GM19397 (cell line): ENCODE measurements at regions not wholly inside any gene's neighbourhood (a gene's known extent, or its start where the extent isn't known, plus 50 kb on each side); places are given as distances from the start of the nearest gene placed in this dataset.

Experiments
- ATAC-seq: cut with Tn5 transposase; IDR thresholded peaks from one replicate; pipeline ENCODE4 v1.9.1; 2021; ENCODE audit warnings: mild to moderate bottlenecking, moderate library complexity; ENCODE audit not compliant: unreplicated experiment

DNA sequence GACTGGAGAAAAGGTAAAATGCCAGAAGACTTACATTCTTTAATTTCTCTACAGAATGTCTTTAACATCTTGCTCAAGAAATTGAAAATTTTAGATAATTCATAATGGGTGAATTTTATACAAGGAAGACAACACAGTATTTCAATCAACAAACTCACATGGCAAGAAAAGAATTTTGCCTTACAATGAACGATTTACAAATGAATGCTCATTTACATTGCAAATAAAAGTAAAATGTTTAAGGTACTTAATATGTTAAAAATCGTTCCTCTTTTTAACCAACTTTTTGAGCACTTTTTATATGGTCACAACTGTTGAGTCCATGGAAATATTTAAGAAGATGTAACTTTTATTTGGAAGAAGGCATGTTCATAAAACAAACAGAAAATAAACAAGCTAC, 174.8 kb upstream of the UBE2E2 start:
- ATAC-seq: no peak

DNA sequence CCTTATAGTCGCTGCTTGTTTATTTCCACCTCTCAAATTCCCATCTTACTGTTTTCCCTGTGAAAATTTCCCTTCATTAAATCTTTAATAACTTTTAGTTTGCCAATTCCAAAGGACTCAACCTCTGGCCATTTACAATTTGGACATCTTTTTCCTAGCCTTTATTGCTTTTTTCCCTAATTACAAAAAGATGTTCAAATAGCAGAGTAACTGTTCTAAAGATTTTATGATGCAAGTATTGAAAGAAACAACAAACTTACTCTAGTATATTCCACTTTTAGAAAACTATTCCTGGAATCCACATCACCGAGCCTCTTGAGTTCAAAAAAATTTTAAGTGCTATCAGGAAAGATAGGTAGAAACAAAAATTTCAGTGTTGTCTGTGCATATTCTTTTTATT, 174.1 kb upstream of the UBE2E2 start:
- no peak for ATAC-seq

DNA sequence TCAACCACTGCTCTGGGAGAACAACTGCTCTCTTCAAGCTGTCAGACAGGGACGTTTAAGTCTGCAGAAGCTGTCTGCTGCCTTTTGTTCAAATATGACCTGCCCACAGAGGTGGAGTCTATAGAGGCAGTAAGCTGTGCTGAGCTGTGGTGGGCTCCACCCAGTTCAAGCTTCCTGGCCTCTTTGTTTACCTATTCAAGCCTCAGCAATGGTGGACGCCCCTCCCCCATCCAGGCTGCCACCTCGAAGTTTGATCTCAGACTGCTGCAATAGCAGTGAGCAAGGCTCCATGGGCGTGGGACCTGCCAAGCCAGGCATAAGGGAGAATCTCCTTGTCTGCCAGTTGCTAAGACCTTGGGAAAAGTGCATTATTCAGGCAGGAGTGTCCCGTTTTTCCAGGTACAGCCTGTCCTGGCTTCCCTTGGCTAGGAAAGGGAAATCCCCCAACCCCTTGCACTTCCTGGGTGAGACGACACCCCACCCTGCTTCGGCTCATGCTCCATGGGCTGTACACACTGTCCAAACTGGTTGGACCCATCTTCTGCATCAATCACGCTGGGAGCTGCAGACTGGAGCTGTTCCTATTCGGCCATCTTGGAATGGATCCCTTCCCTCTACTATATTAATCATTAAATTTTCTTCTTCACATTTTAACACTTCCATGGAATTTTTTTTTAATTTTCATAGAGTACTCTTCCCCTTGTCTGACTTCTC, 167.0 kb upstream of the UBE2E2 start:
- ATAC-seq: no peak

DNA sequence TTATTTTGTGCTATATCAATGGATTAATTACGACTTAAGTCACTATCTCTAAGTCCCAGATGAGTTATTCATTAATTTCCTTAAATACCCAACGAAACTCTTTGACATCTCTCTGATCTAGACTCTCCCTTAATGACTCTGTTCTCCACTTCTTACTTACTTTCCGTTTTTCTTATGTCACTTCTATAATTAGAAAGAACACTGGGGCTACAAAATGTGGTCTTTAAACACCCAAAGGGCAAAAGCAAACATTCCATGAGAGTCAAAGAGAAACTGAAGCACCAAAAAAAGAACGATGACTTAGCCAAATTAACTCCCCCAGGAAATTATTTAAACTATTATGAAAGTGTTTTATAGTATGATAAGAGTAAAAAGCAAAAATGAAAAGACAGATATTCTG, 166.4 kb upstream of the UBE2E2 start:
- ATAC-seq: no peak

DNA sequence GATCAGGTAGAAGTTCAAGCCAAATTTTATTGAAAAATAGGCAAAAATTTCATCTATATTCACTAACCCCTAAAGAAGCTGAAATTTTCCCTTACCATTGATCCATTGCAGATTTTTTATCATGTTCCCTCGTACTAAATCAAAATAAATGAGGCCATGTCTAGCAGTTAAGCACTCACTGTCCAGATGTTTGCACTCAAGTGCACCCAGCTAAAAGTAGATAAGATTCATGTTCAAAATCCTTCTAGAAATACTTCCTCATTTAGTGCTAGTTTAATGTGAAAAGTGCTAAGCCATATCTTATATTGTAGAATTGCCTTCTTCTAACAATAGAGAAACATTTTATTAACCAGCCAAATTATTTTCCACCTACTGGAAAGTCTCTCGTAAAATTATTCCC, 164.7 kb upstream of the UBE2E2 start:
- ATAC-seq: no peak

DNA sequence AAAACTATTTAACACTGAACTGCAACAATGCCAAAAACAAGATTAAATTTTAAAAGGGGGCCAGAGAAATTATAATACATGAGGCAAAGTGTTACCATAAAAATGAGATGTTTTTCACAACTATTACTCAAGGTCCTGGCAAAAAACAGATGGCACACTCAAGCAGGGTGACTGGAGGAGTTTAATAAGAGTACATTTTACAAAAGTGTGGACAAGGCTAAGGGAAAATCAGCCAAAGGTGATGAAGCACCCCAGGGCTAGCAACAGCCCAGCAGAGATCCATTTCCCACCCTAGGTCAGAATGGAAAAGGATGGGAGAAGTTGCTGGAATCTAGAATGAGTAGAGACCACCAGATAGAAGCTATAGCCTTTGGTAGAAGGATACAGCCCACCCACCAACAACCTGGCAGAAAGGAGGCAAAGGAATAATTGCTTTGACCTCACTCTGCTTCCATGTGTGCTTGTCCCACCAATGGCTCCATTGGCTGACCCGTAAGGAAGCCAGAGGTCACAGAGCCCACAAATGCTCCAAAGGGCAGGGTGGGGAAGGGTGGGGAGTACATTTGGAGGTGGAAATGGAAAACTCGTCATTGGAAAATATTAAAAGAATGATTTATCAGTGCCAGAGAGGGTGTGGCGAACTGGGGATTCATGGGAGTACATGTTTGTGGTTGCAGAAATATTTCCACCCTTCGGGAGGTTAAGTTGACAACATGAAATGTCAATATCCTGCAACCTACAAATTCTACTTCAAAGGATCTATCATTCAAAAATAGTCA, 161.0 kb upstream of the UBE2E2 start:
- no peak for ATAC-seq

DNA sequence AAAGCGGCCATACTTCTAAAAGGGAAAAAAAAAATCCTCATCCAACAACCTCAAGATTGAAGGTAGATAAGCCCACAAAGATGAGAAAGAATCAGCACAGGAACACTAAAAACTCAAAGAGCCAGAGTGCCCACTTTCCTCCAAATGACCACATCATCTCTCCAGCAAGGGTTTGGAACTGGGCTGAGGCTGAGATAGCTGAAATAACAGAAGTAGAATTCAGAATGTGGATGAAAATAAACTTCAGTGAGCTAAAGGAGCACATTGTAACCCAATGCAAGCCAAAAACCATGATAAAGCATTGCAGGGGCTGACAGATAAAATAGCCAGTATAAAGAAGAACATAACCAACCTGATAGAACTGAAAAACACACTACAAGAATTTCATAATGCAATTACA, 158.7 kb upstream of the UBE2E2 start:
- no peak for ATAC-seq

DNA sequence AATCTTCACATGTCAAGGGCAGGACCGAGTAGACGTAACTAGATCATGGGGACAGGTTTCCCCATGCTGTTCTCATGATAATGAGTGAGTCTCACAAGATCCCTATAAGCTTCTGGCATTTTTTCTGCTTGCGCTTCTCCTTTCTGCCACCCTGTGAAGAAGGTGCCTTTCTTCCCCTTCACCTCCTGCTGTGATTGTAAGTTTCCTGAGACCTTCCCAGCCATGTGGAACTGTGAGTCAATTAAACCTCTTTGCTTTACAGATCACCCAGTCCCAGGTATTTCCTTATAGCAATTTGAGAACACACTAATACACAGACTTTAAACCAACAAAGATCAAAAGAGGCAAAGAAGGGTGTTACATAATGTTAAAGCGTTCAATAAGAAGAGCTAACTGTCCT, 156.6 kb upstream of the UBE2E2 start:
- no peak for ATAC-seq

DNA sequence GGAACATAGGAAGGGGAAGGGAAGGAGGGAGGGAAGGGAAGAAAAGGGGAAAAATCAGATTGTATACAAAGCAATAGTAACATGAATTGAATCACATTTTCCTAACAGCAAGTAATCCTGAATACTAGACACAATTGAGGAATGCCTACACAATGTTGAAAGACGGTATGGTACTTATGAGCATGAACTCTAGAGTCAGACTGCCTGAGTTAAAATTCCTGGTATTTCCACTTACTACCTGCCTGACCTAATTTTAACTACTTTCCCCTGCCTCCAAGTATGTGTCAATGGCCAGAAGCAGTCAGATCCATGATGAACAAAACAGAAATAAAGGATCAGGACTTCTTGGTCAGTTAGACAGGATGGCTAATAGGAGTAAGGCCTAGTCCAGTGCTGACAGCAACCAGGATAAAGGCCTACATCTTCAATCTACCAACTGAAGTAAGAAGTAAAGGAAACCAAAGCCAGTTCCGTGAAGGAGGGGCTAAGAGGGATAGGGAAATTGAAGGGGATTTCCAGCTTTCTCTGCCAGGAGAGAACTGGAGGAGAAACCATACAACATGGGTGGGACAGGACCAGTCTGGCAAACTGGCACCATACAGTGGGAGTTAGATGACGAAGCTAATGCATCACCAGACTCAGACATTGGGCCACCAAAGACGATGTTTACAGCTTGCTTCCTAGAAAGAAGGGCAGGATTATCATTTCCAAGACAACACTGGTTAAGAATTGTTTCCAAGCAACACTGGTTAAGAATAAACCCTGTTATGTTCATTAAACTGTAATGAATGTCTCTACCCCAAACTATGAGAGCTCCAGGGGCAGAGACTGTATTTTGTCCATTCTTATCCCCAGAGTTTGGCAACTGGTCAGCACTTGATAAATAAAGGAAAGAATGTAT, 151.6 kb upstream of the UBE2E2 start:
- ATAC-seq: no peak

DNA sequence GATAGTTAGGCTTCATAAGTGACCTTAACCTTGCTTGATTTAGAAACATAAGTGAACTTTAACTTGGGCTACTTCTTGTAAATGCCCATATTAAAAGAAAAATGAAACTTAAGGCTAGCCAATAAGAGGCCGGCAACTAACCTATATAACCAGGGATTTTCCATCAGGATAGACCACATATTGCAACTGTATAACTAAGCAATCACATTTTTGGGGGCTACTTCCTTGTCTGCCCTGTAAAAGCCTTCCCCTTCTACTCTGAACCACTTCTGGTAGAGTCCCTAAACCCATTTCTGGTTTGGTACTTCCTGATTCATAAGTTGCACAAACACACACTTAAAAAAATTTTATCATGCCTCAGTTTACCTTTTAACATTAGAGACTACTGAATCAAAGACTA, 150.9 kb upstream of the UBE2E2 start:
- ATAC-seq: no peak

DNA sequence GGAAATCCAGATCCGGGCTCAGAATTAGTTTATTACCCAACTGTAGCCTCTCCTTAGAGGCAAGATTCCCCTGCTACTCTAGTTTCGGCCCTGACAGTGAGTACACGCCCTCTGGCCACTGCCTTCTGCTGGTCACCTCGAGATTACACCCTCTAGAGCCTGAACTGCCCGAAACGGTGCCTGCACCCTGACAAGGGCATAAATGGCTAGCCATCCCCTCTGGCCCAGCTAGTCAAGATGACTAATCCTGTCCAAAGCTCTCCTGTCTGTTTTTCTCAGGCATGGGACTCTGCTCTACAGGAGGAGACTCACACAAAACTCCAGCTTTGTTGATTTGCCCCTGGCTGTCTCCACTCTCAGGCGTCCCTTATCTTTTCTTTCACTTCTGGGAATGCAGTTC, 150.5 kb upstream of the UBE2E2 start:
- no peak for ATAC-seq

DNA sequence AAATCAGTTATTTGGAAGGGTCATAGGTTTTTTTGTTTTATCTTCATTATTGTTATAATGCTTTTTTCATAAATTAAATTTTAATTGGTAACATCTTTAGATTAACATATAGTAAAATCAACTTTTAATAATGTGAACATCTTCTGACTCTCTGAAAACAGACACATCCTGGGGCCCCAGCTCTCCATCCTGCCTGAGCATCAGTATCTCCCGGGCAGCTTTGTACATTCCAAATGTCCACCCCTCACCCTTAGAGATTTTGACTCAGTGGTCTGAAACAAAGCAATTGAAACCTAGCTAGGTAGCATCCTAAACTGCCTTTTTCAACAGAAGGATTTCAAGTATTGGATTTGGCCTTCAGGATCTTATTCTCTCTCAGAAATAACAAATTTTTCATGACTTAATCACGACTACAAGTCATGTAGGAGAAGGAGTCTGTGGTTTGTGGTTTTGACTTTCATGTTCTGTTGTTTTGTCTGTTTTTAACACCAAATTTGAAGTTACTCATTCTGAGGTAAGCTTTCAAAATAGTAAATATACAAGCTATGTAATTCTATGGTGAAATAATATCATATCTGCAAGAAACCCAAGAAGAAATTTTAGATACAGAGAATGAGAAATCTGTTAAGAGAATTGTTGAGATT, 147.3 kb upstream of the UBE2E2 start:
- ATAC-seq: no peak

DNA sequence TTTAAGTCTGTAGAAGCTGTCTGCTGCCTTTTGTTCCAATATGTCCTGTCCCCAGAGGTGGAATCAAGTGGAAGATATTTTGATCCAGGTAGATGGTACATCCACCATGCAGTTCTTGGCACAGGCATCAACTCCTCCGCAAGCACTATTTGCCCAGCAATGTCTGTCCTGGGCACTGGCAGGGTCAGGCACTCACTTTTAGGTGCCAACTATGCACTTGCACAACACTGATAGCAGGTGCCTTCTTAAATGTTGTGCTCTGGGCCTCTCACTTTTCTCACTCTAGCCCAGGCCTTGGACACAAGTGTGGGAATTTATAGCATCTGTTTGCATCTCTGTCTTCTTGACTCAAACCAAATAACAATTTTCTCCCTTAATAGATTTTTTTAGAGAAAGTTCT, 140.5 kb upstream of the UBE2E2 start:
- ATAC-seq: no peak

DNA sequence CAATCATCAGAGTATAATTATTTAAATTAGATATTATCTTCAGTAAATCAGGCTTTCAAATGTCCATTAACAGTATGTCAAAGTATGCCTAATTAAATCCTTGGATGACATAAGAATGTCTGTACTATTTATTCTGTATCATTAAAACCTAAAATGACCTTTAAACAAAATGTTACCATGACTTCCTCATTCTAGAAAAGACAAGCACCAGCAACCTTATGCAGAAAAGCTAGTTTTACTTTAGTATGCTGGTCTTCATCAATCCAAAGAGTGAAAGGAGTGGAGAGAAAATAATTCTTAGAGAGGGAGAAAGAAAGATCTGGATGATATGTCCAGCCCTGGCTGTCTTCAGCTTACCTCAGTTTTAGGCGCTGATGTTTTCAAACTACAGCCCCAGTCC, 140.1 kb upstream of the UBE2E2 start:
- ATAC-seq: no peak

DNA sequence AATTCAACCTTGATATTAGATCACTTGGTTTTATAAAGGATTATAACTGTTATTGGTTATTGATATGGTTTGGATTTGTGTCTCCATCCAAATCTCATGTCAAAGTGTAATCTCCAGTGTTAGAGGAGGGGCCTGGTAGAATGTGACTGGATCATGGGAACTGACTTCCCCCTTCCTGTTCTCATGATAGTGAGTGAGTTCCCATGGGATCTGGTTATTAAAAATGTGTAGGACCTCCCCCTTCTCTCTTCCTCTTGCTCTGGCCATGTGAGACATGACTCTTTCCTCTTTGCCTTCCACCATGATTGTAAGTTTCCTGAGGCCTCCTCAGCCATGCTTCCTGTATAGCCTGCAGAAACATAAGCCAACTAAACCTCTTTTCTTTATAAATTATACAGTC, 136.0 kb upstream of the UBE2E2 start:
- ATAC-seq: no peak

DNA sequence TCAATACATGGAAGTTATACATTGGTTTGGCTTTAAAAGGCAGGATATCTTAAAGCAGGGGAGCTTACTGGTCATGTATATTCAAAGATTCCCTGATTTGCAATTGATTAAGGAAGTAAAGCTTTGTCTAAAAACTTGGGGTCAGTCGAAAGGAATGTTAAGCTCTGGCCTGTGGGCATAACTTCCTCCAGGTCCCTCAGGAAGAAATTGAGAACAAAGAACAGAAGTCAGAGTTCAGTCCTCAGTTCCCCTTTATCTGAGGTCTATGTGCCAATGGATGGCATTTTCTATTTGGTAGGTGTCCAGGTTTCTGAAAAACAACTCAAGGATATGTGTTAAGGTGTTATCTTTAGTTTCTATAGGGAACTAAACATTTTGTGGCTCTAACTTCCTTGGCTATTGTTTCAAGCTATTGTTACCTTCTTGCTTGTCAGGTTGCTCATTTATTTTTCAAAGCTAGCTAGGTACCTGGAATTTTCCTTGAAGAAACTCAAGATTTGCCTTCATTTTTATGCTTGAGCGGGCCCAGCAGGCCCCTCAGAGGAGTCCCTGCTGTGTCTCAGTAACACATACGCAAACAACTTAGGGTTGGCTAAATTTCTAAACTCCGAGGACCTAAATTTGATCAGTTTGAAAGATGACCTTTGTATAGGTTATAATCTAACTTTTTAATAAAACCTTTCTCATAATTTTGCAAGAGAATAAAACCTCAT, 135.0 kb upstream of the UBE2E2 start:
- ATAC-seq: no peak

DNA sequence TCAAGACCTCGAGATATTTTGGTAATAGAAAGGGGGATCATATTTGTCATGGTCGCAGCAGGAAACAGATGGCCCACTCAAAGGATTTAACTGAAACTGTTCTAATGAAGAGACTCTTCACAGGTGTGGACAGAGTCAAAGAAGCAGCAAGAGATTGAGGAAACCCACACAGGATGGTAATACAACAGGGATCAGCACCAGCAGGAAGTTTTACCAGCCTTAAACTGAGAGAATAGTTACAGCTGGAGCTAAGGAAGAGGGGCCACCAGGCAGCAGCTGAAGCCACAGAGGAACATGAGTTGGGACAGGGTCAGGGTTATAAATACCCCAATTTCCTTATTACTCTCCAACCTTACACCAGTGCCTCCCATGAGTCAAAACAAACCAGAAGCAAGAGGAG, 131.8 kb upstream of the UBE2E2 start:
- peak; percentile 34 for ATAC-seq

DNA sequence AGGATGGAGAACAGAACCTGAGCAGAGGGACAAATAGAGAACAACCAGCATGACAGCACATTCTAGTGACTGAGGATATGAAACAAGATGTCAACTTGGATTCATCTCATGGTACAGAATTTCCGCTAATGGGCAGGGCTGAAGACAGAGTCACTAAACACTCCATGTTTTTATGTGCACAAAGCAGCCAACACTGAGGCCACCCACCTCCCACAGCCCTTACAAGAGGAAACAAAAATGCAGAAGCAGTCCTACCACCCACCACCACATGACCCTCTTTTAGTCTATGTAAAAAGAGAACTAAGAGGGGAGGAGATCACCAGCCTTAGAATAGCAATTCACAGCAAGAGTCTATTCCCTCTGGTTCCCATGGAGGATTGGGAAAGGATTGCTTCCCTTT, 131.4 kb upstream of the UBE2E2 start:
- peak; percentile 60 for ATAC-seq

DNA sequence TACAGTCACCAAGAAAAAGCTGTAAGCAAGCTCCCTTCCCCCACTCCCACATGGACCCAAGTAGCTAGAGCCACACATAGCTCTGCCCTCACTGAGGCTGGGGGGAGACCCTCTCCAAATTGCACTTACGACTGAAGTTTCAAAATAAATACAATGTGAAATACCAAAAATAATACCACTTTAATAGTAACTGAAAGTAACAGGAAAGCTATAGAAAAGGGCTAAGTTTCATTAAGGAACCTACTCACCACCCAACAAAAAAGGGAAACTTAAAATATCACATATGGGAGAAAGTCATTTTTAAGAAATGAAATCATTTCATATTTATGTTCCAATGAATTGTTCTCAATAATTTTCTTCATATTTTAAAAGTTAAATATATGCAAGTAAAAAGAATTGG, 130.4 kb upstream of the UBE2E2 start:
- no peak for ATAC-seq

DNA sequence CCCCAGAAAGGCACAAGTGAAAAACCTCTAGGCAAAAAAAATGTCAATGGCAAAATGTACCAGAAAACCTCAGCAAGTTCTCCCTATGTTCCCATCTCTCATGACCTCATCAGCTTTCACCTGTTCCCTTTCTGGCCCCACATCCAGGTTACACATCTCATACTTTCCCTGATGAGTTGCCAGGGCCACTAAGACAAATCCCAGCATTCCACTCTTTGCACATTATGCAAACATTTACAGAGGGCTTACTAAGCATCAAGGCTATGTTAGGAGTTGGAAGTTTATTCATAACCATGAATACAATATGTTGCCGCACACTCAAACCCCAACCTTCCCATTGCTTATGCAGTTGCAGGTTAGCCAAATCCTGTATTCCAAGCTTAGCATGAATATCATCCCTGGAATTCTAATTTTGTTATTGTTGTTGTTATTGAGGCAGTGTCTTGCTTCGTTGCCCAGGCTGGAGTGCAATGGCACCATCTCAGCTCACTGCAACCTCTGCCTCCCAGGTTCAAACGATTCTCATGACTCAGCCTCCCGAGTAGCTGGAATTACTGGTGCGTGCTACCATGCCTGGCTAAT, 129.3 kb upstream of the UBE2E2 start:
- no peak for ATAC-seq
